ENCODE measurements at regions not wholly inside any gene's neighbourhood (a gene's known extent, or its start where the extent isn't known, plus 50 kb on each side); places are given as distances from the start of the nearest gene placed in this dataset.
"Not testable (repeated sequence)": the region's sequence is repeated elsewhere in the genome, so short reads cannot be mapped to it uniquely, and the experiment has no call there.

GRCh38 chr1:47638240-47638639 is 200.4 kb downstream of the FOXD2 start:
- DNase-seq = no peak

- DNase-seq = no peak
Observed at GRCh38 chr1:47638713-47639112, 200.9 kb downstream of the FOXD2 start.

GRCh38 chr1:47643306-47644211 is 205.7 kb downstream of the FOXD2 start:
- DNase-seq = no peak

GRCh38 chr1:47644212-47644573 is 206.3 kb downstream of the FOXD2 start:
- no peak for DNase-seq

GRCh38 chr1:47645151-47645550 is 207.3 kb downstream of the FOXD2 start:
- no peak for DNase-seq

GRCh38 chr1:47646676-47647075 is 208.8 kb downstream of the FOXD2 start:
- DNase-seq = no peak

GRCh38 chr1:47647327-47647845 is 209.5 kb downstream of the FOXD2 start:
- no peak for DNase-seq

GRCh38 chr1:47650205-47650604 is 212.4 kb downstream of the FOXD2 start:
- DNase-seq = no peak

- no peak for DNase-seq
Observed at GRCh38 chr1:47650611-47651010, 212.8 kb downstream of the FOXD2 start.

GRCh38 chr1:47651311-47652089 is 213.7 kb downstream of the FOXD2 start:
- no peak for DNase-seq

GRCh38 chr1:47655521-47656300 is 217.9 kb downstream of the FOXD2 start:
- DNase-seq = no peak

GRCh38 chr1:47656719-47657685 is 219.2 kb downstream of the FOXD2 start:
- no peak for DNase-seq

GRCh38 chr1:47658161-47658920 is 220.5 kb downstream of the FOXD2 start:
- no peak for DNase-seq

GRCh38 chr1:47659146-47659545 is 221.3 kb downstream of the FOXD2 start:
- no peak for DNase-seq

GRCh38 chr1:47660622-47661021 is 222.8 kb downstream of the FOXD2 start:
- no peak for DNase-seq

GRCh38 chr1:47661040-47661439 is 223.2 kb downstream of the FOXD2 start:
- DNase-seq = no peak

GRCh38 chr1:47662068-47662467 is 224.2 kb downstream of the FOXD2 start:
- no peak for DNase-seq

- DNase-seq = no peak
Observed at GRCh38 chr1:47663286-47663685, 225.4 kb downstream of the FOXD2 start.

GRCh38 chr1:47664356-47664755 is 226.5 kb downstream of the FOXD2 start:
- DNase-seq = no peak

GRCh38 chr1:47664896-47665295 is 227.1 kb downstream of the FOXD2 start:
- DNase-seq = not testable (repeated sequence)

GRCh38 chr1:47669081-47669585 is 231.3 kb downstream of the FOXD2 start:
- DNase-seq = no peak

All from activated T-cell treated with anti-CD3 and anti-CD28 coated beads, Interleukin-2, amount 50 U/mL, for 48 hours (primary cell).